Liver (tissue), 8 donors: ENCODE measurements at regions not wholly inside any gene's neighbourhood (a gene's known extent, or its start where the extent isn't known, plus 50 kb on each side); places are given as distances from the start of the nearest gene placed in this dataset.
A peak's percentile ranks its signal among the peaks of the same experiment; 100 is the strongest.

ENCODE experiments used
- DNase-seq: peaks from one replicate; pipeline ENCODE4 v3.0.0-alpha.2; 2017; ENCODE audit warnings: low spot score
- H3K27ac ChIP-seq, 2 donors: one replicate each; pipeline ENCODE4 v1.7.0; 2013; ENCODE audit warnings: inconsistent platforms in 2 of 2, low read length in 2 of 2, control low read depth in 1 of 2, low read depth in 1 of 2, mild to moderate bottlenecking in 1 of 2
- H3K27me3 ChIP-seq, 4 donors: one replicate each; pipeline versions ENCODE4 v1.6.1 to v1.7.0; 2013; ENCODE audit warnings: low read length in 3 of 4, inconsistent platforms in 1 of 4, mild to moderate bottlenecking in 1 of 4, moderate library complexity in 1 of 4; ENCODE audit not compliant: control insufficient read depth in 4 of 4, insufficient read depth in 4 of 4
- H3K36me3 ChIP-seq, 4 donors: one replicate each; pipeline versions ENCODE4 v1.6.1 to v1.7.0; 2013; ENCODE audit warnings: low read length in 3 of 4, mild to moderate bottlenecking in 3 of 4, low read depth in 1 of 4, moderate library complexity in 1 of 4; ENCODE audit not compliant: control insufficient read depth in 4 of 4, insufficient read depth in 3 of 4
- H3K4me1 ChIP-seq, 4 donors: one replicate each; pipeline versions ENCODE4 v1.6.1 to v1.7.0; 2013; ENCODE audit warnings: low read length in 3 of 4, mild to moderate bottlenecking in 3 of 4, moderate library complexity in 1 of 4; ENCODE audit not compliant: control insufficient read depth in 4 of 4, insufficient read depth in 4 of 4
- H3K4me3 ChIP-seq, 3 donors: one replicate each; pipeline versions ENCODE4 v1.6.1 to v1.7.0; 2013; ENCODE audit warnings: low read length in 3 of 3, control low read depth in 1 of 3, low read depth in 1 of 3, mild to moderate bottlenecking in 1 of 3
- H3K9ac ChIP-seq, 2 donors: one replicate each; pipeline ENCODE4 v1.7.0; 2013; ENCODE audit warnings: low read length in 2 of 2, mild to moderate bottlenecking in 2 of 2, moderate library complexity in 2 of 2, control low read depth in 1 of 2, low read depth in 1 of 2
- H3K9me3 ChIP-seq, 4 donors: one replicate each; pipeline versions ENCODE4 v1.6.1 to v1.7.0; 2013; ENCODE audit warnings: low read length in 3 of 4; ENCODE audit not compliant: control insufficient read depth in 4 of 4
- ATF3 ChIP-seq: IDR thresholded peaks from 2 replicates; pipeline ENCODE4 v1.6.1; 2016; ENCODE audit warnings: antibody characterized with exemption
- CTCF ChIP-seq: fragments of 150-350 bp; IDR thresholded peaks from 2 replicates; pipeline ENCODE4 v1.5.1; 2017; ENCODE audit warnings: improper control_type of control experiment, low read depth, low read length; ENCODE audit not compliant: missing input control
- FOXA1 ChIP-seq: IDR thresholded peaks from 2 replicates; pipeline ENCODE4 v1.6.1; 2016; ENCODE audit warnings: antibody characterized with exemption
- FOXA2 ChIP-seq: IDR thresholded peaks from 2 replicates; pipeline ENCODE4 v1.6.1; 2016; ENCODE audit warnings: antibody characterized with exemption
- GABPA ChIP-seq, 2 donors: IDR thresholded peaks in 1 of 2; conservative IDR thresholded peaks in 1 of 2; 2 replicates each; pipeline ENCODE4 v1.6.1; 2016; ENCODE audit warnings: antibody characterized with exemption in 2 of 2, mild to moderate bottlenecking in 1 of 2, moderate library complexity in 1 of 2
- HNF4G ChIP-seq: IDR thresholded peaks from 2 replicates; pipeline ENCODE4 v1.6.1; 2016; ENCODE audit warnings: antibody characterized with exemption
- JUND ChIP-seq, 2 donors: IDR thresholded peaks; 2 replicates each; pipeline ENCODE4 v1.6.1; 2016; ENCODE audit warnings: antibody characterized with exemption in 2 of 2
- MAX ChIP-seq: IDR thresholded peaks from 2 replicates; pipeline ENCODE4 v1.6.1; 2016; ENCODE audit warnings: antibody characterized with exemption
- NR2F2 ChIP-seq: IDR thresholded peaks from 2 replicates; pipeline ENCODE4 v1.6.1; 2016; ENCODE audit warnings: antibody characterized with exemption
- RAD21 ChIP-seq, 2 donors: IDR thresholded peaks; 2 replicates each; pipeline ENCODE4 v1.6.1; 2016; ENCODE audit warnings: antibody characterized with exemption in 2 of 2, mild to moderate bottlenecking in 2 of 2
- REST ChIP-seq: IDR thresholded peaks from 2 replicates; pipeline ENCODE4 v1.6.1; 2016; ENCODE audit warnings: antibody characterized with exemption, mild to moderate bottlenecking
- RXRA ChIP-seq, 2 donors: IDR thresholded peaks; 2 replicates each; pipeline ENCODE4 v1.6.1; 2017 to 2018; ENCODE audit warnings: antibody characterized with exemption in 2 of 2, mild to moderate bottlenecking in 1 of 2
- SP1 ChIP-seq: IDR thresholded peaks from 2 replicates; pipeline ENCODE4 v1.6.1; 2018; ENCODE audit warnings: antibody characterized with exemption, mild to moderate bottlenecking
- TAF1 ChIP-seq: conservative IDR thresholded peaks from 2 replicates; pipeline ENCODE4 v1.6.1; 2016; ENCODE audit warnings: antibody characterized with exemption, mild to moderate bottlenecking
- YY1 ChIP-seq: IDR thresholded peaks from 2 replicates; pipeline ENCODE4 v1.6.1; 2016; ENCODE audit warnings: antibody characterized with exemption, mild to moderate bottlenecking
- ZBTB33 ChIP-seq: IDR thresholded peaks from 2 replicates; pipeline ENCODE4 v1.6.1; 2016; ENCODE audit warnings: antibody characterized with exemption
- WGBS: extraction: QIAGEN DNeasy Blood & Tissue Kit; methylation state at CpG from one replicate; pipeline ENCODE4 v1.1.7; 2013; 5-methylcytosine and 5-hydroxymethylcytosine counted together
- donor health status: healthy.
- donor health status: healthy.
- donor health status: healthy.
- donor health status: healthy.
- donor health status: healthy.

GRCh38 chr5:52119768-52120167, 667.9 kb upstream of the ITGA1 start:
- no peaks in the 10 kb centered on the region for H3K36me3 ChIP-seq
- no peaks in the 10 kb centered on the region for H3K27me3 ChIP-seq
- no peaks in the 10 kb centered on the region for H3K4me1 ChIP-seq
- 15% methylated on average over 1 of the region's 1 CpG for WGBS
- DNase-seq, result no peak
- no peak overlapping the region for H3K4me3 ChIP-seq
- no peak for TF ChIP-seq MAX
- TF ChIP-seq RAD21 (IDR thresholded peaks at IDR 0.05), result peak in 1 of 2 donors; percentile 28
- H3K9me3 ChIP-seq, result no peaks in the 10 kb centered on the region
- H3K9ac ChIP-seq, result no peak overlapping the region
- H3K27ac ChIP-seq, result no peak overlapping the region

GRCh38 chr5:52132053-52132452, 655.7 kb upstream of the ITGA1 start:
- no peaks in the 10 kb centered on the region for H3K36me3 ChIP-seq
- no peaks in the 10 kb centered on the region for H3K27me3 ChIP-seq
- no peak for TF ChIP-seq FOXA2
- TF ChIP-seq FOXA1, result no peak
- TF ChIP-seq NR2F2, result no peak
- TF ChIP-seq RXRA (IDR thresholded peaks at IDR 0.05), result no peak
- TF ChIP-seq SP1, result no peak
- no peak for TF ChIP-seq ATF3
- no peak for TF ChIP-seq HNF4G
- TF ChIP-seq JUND (IDR thresholded peaks at IDR 0.05), result no peak
- TF ChIP-seq CTCF, result no peak
- TF ChIP-seq MAX, result no peak
- TF ChIP-seq GABPA (IDR thresholded peaks at IDR 0.05 in 1 of 2, conservative IDR thresholded peaks at IDR 0.05 in 1 of 2), result no peak
- TF ChIP-seq ZBTB33, result no peak
- no peak for TF ChIP-seq REST
- TF ChIP-seq YY1, result no peak
- TF ChIP-seq TAF1, result no peak
- peaks cover 0 to 2% (median 0%) of the 10 kb centered on the region in 4 donors for H3K9me3 ChIP-seq
- no peaks in the 10 kb centered on the region for H3K4me1 ChIP-seq
- 79% methylated on average over 3 of the region's 3 CpGs for WGBS
- DNase-seq, result no peak
- no peak overlapping the region for H3K27ac ChIP-seq
- H3K4me3 ChIP-seq, result no peak overlapping the region
- no peak overlapping the region for H3K9ac ChIP-seq
